ENCODE measurements at regions not wholly inside any gene's neighbourhood (a gene's known extent, or its start where the extent isn't known, plus 50 kb on each side); places are given as distances from the start of the nearest gene placed in this dataset.

DNA sequence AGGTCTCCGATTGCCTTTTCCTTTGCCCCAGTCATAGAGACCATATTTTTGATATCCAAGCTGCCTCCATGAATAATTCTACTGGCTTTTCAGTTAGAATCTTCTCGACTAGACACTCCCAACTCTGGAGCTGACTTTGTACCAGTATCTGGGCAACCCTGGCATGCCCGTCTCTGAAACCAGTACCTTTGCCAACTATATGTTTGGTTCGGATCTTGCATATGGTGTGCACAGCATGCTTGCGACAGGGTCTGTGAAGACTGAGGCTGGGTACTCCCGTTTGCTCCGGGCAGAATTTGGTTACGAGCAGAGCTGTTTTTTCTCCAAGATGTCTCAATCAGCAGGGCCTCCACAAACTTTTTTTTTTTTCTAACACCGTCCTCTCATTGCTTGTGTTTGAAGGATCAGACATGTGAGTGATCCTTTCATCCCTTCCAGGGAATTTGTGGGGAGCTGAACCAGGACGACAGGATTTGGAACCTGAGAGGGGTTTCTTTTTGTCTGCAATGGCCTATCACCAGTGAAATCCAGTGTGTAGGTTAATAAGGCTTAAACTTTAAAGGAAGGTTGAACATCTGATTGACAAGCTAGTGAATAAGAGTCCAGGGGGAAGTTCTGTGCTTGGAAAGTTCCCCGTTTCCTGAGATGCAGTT, 322.3 kb downstream of the MYCN start:
- no peak for DNase-seq (ENCODE audit: extremely low read depth in 1 of 2, low read depth in 1 of 2)

DNA sequence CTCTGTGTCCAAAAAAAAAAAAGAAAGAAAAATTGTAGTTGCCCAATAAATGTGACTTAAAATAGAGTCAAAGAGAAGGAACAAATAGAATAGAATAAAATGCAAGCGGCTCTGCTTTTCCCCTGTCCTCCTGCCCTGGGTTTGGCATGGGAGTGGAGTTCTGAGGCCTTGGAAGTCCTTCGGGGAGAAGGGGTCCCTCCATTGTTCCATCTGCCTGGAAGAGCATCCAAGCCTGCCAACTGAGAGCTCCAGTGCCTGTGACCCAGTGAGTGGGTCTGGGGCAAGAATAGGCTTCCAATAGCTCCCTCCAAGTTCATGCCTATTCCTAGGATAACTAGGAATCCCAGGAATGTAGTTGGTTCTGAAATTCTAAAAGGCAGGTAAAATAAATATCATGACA, 321.4 kb downstream of the MYCN start:
- no peak for DNase-seq (ENCODE audit: extremely low read depth in 1 of 2, low read depth in 1 of 2)

DNA sequence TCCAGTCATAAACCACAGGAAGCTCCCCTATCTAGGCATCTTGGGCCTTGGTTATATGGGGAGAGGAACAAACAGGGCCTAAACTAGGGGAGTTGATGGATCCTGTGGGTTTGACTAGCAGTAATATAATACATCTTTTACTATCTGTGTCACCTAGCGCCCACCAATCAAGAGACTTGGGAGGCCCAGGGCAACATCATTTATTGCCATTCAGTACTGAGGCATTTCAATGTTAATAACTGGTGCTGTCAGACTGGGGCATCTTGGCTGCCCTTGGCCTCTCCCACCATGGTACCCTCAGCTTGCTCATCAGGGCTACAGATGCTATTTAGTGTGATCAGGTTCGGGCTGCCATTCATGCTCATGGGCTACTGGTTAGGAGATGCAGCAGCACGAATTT, 320.7 kb downstream of the MYCN start:
- no peak for DNase-seq (ENCODE audit: extremely low read depth in 1 of 2, low read depth in 1 of 2)

DNA sequence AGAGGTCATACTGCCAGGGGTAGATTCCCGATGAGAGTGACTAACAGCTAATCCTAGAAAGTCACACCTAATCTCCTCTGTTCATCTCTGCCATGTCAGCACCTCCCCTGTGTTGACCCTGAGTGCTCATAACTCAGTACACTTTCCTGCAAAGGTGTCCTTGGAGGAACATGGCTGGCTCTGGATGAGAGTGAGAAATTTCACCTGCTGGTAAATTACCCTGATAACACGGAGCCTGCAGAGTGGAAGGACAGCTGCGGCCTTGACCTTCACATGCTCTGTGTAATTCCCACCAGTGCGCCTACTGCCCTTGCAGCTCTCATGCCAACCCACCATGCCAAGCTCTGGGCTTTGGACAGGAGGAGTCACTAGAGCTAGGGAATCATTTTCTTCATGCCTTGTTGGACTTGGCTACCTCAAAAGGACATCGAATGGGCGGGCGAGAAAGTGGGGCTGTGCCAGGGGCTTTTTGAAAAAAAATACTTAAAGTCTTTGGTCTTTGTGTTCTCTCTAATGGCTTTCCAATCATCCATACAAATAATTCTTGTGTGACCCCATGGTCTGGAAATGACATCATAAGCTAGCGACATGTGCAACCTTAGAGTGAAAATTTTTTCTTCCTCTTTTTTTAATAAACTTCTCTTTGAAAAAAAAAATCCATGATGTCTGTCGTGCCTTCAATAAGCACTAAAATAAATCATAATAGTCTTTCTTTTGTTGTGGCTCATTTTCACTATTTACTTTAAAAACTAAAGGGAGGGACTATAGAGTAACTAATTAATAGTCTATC, 319.9 kb downstream of the MYCN start:
- no peak for DNase-seq (ENCODE audit: extremely low read depth in 1 of 2, low read depth in 1 of 2)

DNA sequence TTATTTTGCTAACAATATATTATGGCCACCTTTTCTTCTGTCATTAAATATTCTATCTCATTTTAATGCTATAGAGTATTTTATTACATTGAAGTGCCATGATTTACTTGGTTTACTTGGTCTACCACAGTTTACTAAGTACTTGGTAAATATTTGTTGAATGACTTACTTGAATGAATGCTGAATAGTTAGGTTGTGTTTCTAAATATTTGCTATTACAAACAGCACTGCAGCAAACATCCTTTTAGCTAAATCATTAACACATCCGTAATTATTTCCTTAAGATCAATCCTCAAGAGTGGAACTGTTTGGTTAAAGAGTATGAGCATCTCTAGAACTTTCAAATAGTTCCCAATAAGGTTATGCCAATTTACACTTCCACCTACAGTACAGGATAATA, 318.7 kb downstream of the MYCN start:
- no peak for DNase-seq (ENCODE audit: extremely low read depth in 1 of 2, low read depth in 1 of 2)

DNA sequence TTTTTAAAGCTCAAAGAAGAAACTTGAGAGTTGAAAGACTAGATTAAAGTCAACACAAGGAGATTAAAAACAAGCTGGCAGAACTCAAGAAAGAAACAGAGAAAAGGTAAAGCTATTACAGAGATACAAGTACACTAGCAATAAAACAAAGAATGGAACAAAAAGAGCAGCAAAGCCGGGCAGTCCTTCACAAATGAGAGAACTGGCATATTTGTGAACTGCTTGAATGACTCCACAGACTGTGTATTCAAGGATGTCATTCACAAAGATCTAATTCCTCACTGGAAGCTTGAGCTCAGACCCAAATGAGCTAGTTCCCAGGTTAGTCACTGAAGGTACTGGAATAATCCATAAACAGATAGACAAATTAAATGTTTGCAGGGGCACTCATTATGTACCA, 318.0 kb downstream of the MYCN start:
- no peak for DNase-seq (ENCODE audit: extremely low read depth in 1 of 2, low read depth in 1 of 2)

DNA sequence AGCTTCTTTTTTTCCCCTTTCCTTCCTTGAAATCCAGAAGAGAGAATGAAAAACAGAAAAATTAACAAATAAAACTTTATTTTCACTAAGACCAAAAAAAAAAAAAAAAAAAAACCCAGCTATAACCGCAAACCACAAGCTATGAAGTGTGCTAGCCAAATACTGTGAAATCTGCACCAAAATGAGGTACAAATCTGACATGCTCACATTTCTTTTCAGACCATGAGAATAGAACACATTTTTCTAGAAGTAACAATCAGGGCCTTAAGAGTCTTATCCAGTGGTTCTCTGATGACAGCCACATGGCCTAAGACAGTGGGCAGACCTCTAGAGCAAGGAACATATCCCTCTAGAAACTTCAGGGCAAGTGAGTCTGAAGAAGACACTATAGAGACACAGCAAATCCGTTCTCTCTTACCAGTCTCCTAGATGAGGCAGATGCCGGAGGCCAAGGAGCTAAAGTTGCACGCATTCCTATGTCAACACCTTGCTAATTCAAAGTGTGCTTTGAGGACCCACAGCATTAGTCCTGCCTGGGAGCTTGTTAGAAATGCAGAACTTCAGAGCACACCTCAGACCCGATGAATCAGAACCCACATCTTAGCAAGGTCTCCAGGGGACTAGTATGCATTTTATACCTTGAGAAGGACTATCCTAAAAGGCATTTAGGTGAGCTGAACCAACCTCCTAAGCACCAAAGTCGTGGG, 317.1 kb downstream of the MYCN start:
- no peak for DNase-seq (ENCODE audit: extremely low read depth in 1 of 2, low read depth in 1 of 2)

DNA sequence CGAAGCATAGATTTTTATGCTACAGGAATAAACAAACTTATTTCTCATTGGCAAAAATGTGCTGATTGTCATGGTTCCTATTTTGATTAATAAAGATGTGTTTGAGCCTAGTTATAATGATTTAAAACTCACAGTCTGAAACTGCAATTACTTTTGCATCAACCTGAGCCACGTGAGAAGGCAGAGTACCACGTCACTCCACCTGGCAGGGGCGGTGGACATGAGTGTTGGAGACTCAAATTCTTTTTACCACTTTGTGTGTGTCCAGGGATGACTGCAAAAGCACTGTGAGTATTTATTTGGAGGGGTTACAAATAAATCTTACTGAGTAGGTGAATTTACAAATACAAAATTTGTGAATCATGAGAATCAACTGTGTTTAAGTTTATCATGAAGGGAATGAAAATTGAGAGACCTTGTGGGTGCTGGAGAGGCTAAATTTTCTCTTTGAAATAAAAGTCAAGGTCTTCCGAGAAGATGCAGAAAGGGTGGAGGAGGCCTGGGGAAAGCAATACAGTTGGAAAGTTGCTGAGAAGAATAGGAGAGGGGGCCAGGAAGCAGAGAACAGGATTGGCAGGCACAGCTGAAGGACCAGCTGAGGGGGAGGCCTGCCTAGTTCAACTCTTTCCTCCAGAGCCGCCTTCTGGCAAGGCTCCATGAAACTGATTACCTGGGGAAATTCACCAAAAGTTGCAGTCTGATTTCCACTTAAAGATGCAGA, 316.4 kb downstream of the MYCN start:
- DNase-seq (ENCODE audit: extremely low read depth in 1 of 2, low read depth in 1 of 2), result no peak

DNA sequence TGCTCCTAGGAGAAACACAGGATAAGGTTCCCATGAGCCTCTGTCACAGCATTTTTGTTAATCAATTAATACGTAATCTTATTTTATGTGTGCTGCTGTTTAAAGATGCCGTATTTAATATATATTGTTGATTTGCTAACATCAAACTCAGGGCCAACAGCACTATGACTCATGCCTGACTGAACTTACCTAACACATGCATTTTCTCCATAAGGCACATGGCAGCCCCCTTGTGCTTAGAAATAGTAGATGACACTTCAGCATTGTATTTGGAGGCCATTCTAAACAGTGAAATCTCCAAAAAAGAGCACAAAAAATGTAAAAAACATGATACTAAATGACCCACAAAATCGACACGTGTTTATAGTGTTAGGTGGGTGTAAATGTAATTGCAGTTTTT, 314.8 kb downstream of the MYCN start:
- DNase-seq (ENCODE audit: extremely low read depth in 1 of 2, low read depth in 1 of 2), result no peak

DNA sequence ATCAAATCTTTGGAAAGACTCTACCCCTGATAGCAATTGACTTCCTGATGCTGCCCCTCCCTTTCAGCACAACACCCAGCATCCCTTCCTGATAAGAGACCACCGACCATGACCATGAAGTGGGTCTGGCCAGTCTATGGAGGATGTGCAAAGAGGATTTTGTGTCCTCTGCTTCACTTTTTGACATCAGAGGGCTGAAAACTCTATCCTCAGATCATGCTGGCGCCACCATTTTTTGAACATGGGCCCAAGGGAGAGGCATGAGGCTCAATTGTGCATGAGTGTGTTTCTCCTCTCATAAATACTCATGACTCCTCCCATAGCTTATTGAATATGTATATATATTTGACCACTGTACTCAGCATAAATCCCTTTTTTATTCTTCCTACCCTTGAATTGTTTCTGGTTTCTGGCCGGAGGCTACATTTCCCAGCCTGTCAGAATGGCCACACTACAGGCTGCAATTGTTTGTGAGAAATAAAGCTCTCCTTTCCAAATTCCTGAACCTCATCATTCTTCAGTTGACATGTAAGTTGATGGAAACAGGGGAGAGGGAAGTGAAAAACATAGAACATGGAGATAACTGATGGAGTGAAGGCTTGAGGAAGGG, 314.1 kb downstream of the MYCN start:
- DNase-seq (ENCODE audit: extremely low read depth in 1 of 2, low read depth in 1 of 2), result no peak

DNA sequence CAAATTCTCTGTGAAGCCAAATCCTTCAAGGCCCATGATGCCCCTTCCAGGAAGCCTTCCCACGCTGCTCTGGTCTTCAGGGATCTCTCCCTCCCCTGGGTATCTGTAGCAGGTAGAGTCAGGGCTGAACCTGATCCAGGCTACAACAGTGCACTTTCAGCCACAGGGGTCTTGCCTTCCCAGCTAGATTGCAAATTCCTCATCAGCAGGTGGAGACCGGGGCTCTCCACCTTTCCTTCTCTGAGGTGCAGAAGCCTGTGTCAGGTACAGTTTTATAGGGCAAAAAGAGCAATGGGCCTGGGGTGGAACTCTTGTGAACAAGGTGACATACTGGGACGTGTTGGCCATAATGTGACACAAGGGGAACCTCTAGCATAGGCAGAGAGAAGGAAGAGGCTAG, 312.9 kb downstream of the MYCN start:
- no peak for DNase-seq (ENCODE audit: extremely low read depth in 1 of 2, low read depth in 1 of 2)

DNA sequence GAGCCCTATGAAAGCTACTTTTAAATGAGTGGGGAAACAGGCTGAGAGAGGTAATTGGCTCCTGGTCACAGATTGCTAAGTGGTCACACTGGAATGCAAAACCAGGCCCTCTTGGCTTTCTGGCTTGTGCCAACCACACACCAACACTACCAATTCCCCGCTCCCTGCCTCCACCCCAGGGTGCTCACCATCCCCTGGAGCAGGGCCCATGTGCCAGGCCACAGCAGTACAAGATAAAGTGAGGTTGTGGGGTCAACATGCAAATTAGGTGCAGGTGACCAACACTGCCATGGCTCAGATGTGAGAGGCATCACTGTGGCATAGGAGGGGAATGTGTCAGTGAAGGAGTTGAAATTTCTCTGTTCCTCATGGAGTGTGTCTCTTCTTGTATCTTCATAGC, 312.5 kb downstream of the MYCN start:
- DNase-seq (ENCODE audit: extremely low read depth in 1 of 2, low read depth in 1 of 2), result no peak

DNA sequence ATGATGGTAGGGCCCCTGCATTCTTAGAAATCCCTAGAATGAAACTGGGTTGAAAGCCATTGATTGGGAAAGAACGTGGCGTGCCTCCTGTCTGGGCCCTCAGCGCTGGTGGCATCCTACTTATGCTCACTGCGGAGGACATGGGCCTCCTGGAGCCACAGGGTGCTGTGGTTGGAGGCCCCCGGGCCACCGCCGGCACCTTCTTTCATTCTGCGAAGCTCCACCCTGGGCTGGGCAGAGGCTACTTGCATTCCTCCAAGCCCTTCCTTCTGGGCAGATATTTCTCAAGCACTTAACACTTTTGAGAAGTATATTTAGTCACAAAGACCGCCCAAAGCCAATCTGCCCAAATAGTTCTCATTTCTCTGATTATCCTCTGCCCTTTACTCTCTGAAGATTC, 311.9 kb downstream of the MYCN start:
- DNase-seq (ENCODE audit: extremely low read depth in 1 of 2, low read depth in 1 of 2), result no peak

DNA sequence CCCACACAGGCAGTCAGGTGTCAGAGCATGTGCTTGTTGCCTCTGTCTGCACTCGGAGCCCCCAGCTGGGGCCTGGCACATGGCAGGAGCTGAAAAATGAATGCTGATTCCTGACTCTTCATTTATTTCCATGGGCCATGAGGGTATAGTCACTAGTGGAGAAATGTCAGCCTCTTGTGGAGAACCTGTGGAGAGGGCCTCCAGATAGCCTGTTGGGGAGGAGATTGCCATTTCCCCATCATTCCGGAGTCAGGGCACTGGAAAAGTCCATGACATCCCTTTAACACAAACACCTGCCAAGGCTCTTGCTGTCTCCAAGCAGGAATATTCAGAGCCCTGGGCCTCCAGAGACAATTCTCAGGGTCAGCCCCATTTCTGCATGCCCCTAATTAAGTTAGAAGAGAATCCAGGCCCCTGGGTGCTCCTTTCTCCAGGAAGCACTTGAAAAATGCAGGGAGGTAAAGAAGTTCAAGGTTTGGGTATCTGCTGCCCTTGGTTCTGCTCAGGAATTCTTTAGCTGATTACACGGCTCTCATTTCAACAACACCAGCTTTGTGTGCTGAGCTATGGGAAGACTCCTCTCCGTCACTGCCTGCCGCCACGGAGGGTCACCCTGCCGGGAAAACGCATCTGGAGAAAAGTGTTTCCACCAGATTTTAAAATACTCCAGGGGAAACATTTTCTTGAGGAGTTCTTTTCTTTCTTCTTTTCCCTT, 311.3 kb downstream of the MYCN start:
- DNase-seq (ENCODE audit: extremely low read depth in 1 of 2, low read depth in 1 of 2), result no peak

DNA sequence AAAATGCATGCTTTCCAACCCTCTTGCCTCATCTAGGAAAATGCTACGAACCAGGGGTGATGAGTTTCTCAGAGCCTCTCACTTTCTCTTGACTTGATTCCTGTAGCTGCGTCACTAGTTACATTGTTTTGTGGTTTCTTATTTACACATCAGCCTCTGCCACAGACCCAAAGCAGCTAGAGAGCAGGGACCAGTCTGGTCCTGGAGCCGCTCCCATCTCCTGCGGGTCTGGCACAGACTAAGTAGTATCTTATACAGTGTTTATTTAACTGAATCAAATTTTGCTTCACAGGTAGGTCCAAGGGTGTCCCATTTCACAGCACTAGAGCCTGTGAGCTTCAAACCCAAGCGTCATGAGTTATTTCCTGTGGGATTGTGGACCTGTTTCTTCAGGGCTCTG, 310.5 kb downstream of the MYCN start:
- DNase-seq (ENCODE audit: extremely low read depth in 1 of 2, low read depth in 1 of 2), result no peak

DNA sequence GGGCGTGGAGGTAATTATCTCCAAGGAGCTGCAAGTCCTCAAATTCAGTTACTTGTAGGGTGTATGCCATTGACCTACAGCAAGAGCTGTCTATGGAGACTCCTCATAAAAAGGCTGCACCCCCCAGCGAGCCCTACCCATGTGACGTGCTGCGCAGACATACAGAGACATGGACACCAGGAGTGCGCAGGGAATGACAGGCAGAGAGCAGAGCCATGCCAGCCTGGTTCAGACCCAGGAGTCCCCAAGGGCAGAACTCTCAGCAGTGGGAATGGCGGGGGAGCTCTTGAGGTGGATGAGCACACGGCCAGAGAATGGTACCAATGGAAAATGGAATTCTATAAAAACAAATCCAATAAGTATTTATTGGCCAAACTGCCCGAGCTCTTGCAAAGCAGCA, 310.1 kb downstream of the MYCN start:
- DNase-seq (ENCODE audit: extremely low read depth in 1 of 2, low read depth in 1 of 2), result no peak

DNA sequence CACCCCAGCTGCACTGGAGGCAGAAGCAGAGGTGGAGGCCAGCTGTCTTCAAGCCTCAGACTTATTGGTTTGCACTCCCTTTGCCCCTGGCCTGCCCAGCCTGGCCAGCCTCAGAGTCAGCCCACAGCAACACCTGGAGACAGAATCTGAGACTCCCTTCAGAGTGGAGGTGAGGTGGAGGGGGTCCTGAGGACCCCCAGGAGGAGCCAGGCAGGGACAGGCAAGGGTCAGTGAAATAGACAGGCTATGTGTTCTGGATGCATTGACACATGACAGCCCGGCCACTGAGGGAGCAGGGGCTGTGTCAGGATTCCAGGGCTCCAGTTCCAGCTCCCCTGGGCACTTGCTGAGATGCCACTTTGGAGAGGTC, 309.7 kb downstream of the MYCN start:
- DNase-seq (ENCODE audit: extremely low read depth in 1 of 2, low read depth in 1 of 2), result no peak

DNA sequence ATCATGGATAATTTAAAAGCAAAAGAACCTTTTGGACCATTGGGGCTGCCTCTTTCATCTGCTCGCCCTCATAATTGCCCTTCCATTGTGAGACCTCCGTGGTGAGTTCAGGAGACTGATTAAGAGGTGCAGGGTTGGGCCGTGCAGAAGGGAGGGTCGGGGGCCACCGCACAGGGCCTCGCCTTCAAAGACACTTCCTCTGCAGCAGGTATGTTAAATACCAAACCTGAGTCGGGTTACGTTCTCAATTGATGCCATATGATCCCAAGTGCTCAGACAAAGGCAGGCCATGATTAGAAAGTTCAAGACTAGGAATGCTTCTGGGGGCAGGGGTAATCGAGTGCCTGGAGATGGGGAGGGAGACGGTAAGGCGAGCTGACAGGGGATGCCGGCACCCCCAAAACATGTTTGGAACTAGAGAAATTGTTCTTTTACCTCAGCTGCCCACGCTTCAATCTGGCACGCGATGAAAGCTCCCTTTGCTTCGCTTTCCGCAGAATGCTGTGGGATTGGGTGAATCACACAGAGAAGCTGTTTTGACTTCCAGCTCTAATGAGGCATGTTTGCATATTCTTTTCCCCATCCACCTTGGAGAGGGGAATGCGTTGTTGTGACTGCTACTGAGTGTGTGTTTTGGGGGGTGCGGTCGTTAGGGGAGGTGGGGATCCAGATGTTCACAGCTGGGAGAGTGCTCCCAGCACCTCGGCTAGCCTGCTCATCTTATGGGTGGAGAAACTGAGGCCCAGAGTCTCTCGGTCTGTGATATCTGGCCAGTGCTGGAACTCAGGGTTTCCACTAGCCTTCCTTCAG, 309.1 kb downstream of the MYCN start:
- no peak for DNase-seq (ENCODE audit: extremely low read depth in 1 of 2, low read depth in 1 of 2)

DNA sequence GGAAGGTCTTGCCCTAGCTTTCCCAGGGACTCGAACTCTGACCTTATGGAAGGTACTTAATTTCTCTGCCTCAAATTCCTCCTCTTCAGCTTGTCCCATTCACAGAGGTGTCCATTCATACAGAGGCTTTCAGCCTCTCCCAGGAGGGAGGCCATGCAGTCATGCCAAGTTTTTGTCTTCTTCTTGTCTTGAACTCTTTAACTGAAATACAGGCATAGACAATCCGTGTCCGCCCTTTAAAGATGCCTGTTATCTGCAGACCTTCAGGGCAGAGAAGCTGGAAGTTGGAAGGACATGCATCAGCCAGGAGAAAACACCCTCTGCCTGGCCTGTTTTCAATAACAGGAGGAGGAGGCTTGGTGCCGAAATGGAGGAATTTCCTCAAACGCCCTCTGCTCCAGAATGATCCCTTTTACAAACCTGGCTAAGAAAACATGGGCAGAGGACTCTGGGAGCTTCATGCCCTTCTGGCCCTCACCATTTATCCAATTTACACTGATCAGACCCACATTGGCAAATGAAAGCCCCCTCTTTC, 308.3 kb downstream of the MYCN start:
- no peak for DNase-seq (ENCODE audit: extremely low read depth in 1 of 2, low read depth in 1 of 2)
